GM19035 (cell line): ENCODE measurements at regions not wholly inside any gene's neighbourhood (a gene's known extent, or its start where the extent isn't known, plus 50 kb on each side); places are given as distances from the start of the nearest gene placed in this dataset.
"Not testable (repeated sequence)": the region's sequence is repeated elsewhere in the genome, so short reads cannot be mapped to it uniquely, and the experiment has no call there.

Source experiments
- ATAC-seq: cut with Tn5 transposase; IDR thresholded peaks from one replicate; pipeline ENCODE4 v1.9.1; 2021; ENCODE audit not compliant: unreplicated experiment

GRCh38 chr2:198314559-198315153, 510.3 kb downstream of the PLCL1 start:
- peak; percentile 67 for ATAC-seq

GRCh38 chr2:198312596-198313483, 508.4 kb downstream of the PLCL1 start:
- no peak for ATAC-seq

GRCh38 chr2:198311020-198311419, 506.6 kb downstream of the PLCL1 start:
- ATAC-seq = no peak

GRCh38 chr2:198309673-198310280, 505.4 kb downstream of the PLCL1 start:
- no peak for ATAC-seq

- ATAC-seq = no peak
Observed at GRCh38 chr2:198309081-198309480, 504.7 kb downstream of the PLCL1 start.

- no peak for ATAC-seq
Observed at GRCh38 chr2:198308368-198308767, 504.0 kb downstream of the PLCL1 start.

- ATAC-seq = no peak
Observed at GRCh38 chr2:198307093-198307492, 502.7 kb downstream of the PLCL1 start.

GRCh38 chr2:198304859-198305258, 500.5 kb downstream of the PLCL1 start:
- no peak for ATAC-seq

- no peak for ATAC-seq
Observed at GRCh38 chr2:198297350-198297749, 493.0 kb downstream of the PLCL1 start.

GRCh38 chr2:198296665-198297308, 492.4 kb downstream of the PLCL1 start:
- ATAC-seq = peak; percentile 90

- no peak for ATAC-seq
Observed at GRCh38 chr2:198293281-198293680, 488.9 kb downstream of the PLCL1 start.

GRCh38 chr2:198289811-198290210, 485.4 kb downstream of the PLCL1 start:
- ATAC-seq = no peak

- ATAC-seq = no peak
Observed at GRCh38 chr2:198287706-198288105, 483.3 kb downstream of the PLCL1 start.

GRCh38 chr2:198285216-198285615, 480.8 kb downstream of the PLCL1 start:
- no peak for ATAC-seq

GRCh38 chr2:198283146-198283545, 478.8 kb downstream of the PLCL1 start:
- no peak for ATAC-seq

GRCh38 chr2:198282061-198282460, 477.7 kb downstream of the PLCL1 start:
- ATAC-seq = no peak

GRCh38 chr2:198280145-198280544, 475.8 kb downstream of the PLCL1 start:
- ATAC-seq = no peak

GRCh38 chr2:198279026-198279425, 474.6 kb downstream of the PLCL1 start:
- ATAC-seq = no peak

- no peak for ATAC-seq
Observed at GRCh38 chr2:198277181-198277580, 472.8 kb downstream of the PLCL1 start.

GRCh38 chr2:198273660-198274059, 469.3 kb downstream of the PLCL1 start:
- no peak for ATAC-seq

GRCh38 chr2:198270157-198270556, 465.8 kb downstream of the PLCL1 start:
- ATAC-seq = not testable (repeated sequence)
